ENCODE measurements at regions not wholly inside any gene's neighbourhood (a gene's known extent, or its start where the extent isn't known, plus 50 kb on each side); places are given as distances from the start of the nearest gene placed in this dataset.

DNA sequence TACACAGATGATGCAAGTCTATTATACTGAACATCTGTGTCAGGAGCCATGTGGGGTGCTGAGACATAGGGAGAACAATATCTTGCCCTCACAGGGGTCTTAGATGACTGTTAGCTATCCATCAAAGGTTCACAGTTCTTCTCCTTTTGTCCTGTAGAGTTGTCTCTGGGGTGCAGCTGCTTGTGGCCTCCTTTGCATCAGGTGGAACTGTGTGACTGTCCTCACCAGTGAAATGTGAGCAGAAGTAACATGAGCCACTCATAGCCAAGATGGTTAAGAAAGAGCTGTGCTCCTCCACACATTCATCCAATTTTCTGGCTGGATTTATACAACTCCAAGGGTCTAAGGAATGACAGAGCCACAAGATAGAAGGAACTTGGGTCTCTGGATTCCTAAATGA lies 56.0 kb upstream of the ST8SIA3 start:
- DNase-seq (ENCODE audit: low read depth in 1 of 2, low spot score in 1 of 2) = no peak
- TF ChIP-seq, protein P1, sequence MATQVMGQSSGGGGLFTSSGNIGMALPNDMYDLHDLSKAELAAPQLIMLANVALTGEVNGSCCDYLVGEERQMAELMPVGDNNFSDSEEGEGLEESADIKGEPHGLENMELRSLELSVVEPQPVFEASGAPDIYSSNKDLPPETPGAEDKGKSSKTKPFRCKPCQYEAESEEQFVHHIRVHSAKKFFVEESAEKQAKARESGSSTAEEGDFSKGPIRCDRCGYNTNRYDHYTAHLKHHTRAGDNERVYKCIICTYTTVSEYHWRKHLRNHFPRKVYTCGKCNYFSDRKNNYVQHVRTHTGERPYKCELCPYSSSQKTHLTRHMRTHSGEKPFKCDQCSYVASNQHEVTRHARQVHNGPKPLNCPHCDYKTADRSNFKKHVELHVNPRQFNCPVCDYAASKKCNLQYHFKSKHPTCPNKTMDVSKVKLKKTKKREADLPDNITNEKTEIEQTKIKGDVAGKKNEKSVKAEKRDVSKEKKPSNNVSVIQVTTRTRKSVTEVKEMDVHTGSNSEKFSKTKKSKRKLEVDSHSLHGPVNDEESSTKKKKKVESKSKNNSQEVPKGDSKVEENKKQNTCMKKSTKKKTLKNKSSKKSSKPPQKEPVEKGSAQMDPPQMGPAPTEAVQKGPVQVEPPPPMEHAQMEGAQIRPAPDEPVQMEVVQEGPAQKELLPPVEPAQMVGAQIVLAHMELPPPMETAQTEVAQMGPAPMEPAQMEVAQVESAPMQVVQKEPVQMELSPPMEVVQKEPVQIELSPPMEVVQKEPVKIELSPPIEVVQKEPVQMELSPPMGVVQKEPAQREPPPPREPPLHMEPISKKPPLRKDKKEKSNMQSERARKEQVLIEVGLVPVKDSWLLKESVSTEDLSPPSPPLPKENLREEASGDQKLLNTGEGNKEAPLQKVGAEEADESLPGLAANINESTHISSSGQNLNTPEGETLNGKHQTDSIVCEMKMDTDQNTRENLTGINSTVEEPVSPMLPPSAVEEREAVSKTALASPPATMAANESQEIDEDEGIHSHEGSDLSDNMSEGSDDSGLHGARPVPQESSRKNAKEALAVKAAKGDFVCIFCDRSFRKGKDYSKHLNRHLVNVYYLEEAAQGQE (IDR thresholded peaks at IDR 0.05; ENCODE audit: insufficient replicate concordance, low read depth) = no peak
- TF ChIP-seq SPI1 (IDR thresholded peaks at IDR 0.05; ENCODE audit: borderline replicate concordance, low read depth) (no peak), GABPA (IDR thresholded peaks at IDR 0.05; ENCODE audit: low read depth) (no peak), POLR2AphosphoS5 (IDR thresholded peaks at IDR 0.05; ENCODE audit: low read depth) (no peak)
- Histone ChIP-seq H3K27ac (replicated peaks) (no peak overlapping the region), H3K27me3 (ENCODE audit: insufficient read depth, poor library complexity, severe bottlenecking) (peaks cover 17% of the 10 kb centered on the region), H3K4me3 (replicated peaks; ENCODE audit: insufficient read depth, low read length) (no peak overlapping the region)

DNA sequence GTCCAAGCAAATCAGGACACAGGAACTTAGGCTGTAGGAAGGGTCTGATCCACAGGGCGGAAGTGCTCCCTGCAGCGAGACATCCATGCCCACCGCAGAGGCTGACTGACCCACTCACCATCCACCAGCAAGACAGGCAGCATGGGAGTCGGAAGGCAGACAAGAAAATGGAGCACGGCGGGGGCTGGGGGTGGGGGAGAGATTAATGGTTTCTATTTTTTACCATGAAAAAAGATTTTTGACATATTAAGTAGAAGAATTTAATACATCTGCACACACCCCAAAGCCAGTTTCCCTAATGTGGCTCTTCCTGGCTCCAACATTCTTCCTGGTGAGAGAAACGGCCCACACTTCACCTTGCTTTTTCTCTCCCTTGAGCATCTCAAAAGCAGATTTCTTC lies 55.1 kb upstream of the ST8SIA3 start:
- Histone ChIP-seq H3K27me3 (ENCODE audit: insufficient read depth, poor library complexity, severe bottlenecking) (peaks cover 20% of the 10 kb centered on the region), H3K27ac (replicated peaks) (no peak overlapping the region), H3K4me3 (replicated peaks; ENCODE audit: insufficient read depth, low read length) (no peak overlapping the region)
- TF ChIP-seq, protein P1 (IDR thresholded peaks at IDR 0.05; ENCODE audit: insufficient replicate concordance, low read depth) = no peak
- TF ChIP-seq, protein P2, sequence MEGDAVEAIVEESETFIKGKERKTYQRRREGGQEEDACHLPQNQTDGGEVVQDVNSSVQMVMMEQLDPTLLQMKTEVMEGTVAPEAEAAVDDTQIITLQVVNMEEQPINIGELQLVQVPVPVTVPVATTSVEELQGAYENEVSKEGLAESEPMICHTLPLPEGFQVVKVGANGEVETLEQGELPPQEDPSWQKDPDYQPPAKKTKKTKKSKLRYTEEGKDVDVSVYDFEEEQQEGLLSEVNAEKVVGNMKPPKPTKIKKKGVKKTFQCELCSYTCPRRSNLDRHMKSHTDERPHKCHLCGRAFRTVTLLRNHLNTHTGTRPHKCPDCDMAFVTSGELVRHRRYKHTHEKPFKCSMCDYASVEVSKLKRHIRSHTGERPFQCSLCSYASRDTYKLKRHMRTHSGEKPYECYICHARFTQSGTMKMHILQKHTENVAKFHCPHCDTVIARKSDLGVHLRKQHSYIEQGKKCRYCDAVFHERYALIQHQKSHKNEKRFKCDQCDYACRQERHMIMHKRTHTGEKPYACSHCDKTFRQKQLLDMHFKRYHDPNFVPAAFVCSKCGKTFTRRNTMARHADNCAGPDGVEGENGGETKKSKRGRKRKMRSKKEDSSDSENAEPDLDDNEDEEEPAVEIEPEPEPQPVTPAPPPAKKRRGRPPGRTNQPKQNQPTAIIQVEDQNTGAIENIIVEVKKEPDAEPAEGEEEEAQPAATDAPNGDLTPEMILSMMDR (IDR thresholded peaks at IDR 0.05; ENCODE audit: insufficient read depth, low read length) = no peak
- TF ChIP-seq SPI1 (IDR thresholded peaks at IDR 0.05; ENCODE audit: borderline replicate concordance, low read depth) = no peak
- TF ChIP-seq GABPA (IDR thresholded peaks at IDR 0.05; ENCODE audit: low read depth) = no peak
- no peak for TF ChIP-seq POLR2AphosphoS5 (IDR thresholded peaks at IDR 0.05; ENCODE audit: low read depth)
- DNase-seq (ENCODE audit: low read depth in 1 of 2, low spot score in 1 of 2) = no peak

DNA sequence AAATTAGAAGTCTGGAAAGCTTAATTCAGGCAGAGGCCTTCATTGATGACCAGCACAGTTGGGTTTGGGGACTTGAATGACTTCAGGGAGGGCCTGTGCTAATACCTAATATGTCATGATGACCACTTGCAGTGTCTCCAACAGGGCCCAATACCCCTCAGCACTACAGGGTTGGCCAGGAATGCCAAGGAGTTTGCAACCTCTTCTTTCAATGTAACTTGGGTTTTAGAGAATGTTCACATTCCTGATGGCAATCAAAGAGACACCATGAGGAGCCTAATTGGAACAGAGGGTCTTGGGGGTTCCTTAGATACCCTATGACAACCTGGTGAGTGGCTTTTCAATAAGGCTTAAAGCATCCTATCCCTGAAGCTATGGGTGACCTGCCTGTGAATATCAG lies 52.4 kb upstream of the ST8SIA3 start:
- Histone ChIP-seq H3K27me3 (ENCODE audit: insufficient read depth, poor library complexity, severe bottlenecking) (peaks cover 26% of the 10 kb centered on the region), H3K4me3 (replicated peaks; ENCODE audit: insufficient read depth, low read length) (no peak overlapping the region), H3K27ac (replicated peaks) (no peak overlapping the region)
- DNase-seq (ENCODE audit: low read depth in 1 of 2, low spot score in 1 of 2) = no peak
- TF ChIP-seq GABPA (IDR thresholded peaks at IDR 0.05; ENCODE audit: low read depth) (no peak), POLR2AphosphoS5 (IDR thresholded peaks at IDR 0.05; ENCODE audit: low read depth) (no peak)

DNA sequence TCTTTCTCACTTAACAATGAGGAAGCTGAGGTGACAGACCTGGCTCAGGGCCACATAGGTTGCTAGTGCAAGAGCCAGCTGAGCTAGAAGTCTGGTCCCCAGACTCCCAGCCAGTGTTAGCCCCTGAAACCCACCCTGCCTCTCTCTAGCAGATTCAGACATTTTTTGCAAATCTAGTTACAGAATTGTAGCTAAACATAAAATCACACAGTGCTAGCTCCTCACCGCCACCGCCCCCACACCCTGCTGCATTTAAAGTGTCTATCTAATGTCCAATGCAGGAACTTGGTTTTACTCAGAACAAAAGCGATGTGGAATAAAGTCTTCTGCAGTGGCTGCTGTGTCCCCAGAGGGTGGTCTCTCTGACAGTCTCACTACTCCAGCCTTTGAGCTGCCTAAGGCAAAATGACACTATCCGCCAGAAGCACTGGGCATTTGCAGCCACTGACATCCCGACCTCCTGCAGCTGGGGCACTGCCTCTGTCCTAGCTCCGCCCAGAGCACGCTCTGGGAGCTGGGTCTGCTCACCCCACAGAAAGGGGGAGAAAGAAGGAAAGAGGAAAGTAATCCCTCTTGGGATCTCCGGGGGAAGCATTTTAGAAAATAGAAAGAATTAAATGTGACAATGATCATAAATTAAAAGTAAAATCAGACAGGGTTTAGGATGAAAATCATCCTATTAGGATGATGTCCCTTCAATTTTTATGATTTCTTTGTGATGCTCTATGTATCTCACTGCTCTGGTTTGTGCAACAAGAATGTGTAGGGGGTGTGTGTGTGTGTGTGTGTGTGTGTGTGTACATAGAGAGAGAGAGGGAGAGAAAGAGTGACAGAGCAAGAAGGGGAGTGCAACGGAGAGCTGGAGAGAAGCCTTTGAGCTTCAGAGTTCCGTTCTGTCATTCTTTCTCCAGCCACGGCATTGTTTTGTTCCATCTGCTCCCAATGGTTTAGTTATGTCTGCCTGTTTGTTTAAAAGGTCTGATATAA lies 50.5 kb upstream of the ST8SIA3 start:
- no peak overlapping the region for H3K4me3 ChIP-seq (replicated peaks; ENCODE audit: insufficient read depth, low read length)
- no peak overlapping the region for H3K27ac ChIP-seq (replicated peaks)
- TF ChIP-seq, protein P1 (IDR thresholded peaks at IDR 0.05; ENCODE audit: insufficient replicate concordance, low read depth) = no peak
- TF ChIP-seq GABPA (IDR thresholded peaks at IDR 0.05; ENCODE audit: low read depth) (no peak), SPI1 (IDR thresholded peaks at IDR 0.05; ENCODE audit: borderline replicate concordance, low read depth) (no peak), POLR2AphosphoS5 (IDR thresholded peaks at IDR 0.05; ENCODE audit: low read depth) (no peak)
- TF ChIP-seq, protein P2 (IDR thresholded peaks at IDR 0.05; ENCODE audit: insufficient read depth, low read length) = no peak
- no peak for DNase-seq (ENCODE audit: low read depth in 1 of 2, low spot score in 1 of 2)
- H3K27me3 ChIP-seq (ENCODE audit: insufficient read depth, poor library complexity, severe bottlenecking) = peaks cover 26% of the 10 kb centered on the region

Measured in HL-60 (cell line).